HepG2 (cell line): ENCODE measurements at regions not wholly inside any gene's neighbourhood (a gene's known extent, or its start where the extent isn't known, plus 50 kb on each side); places are given as distances from the start of the nearest gene placed in this dataset.

Experiments
- ATAC-seq: fragments of 200-7000 bp; cut with Tn5 transposase; 3 replicates; pipeline ENCODE4 v1.9.1; 2020; ENCODE audit warnings: mild to moderate bottlenecking, moderate library complexity
- BruUV-seq: library from RNA; stranded (reverse); fragments of 400-500 nt; replicated peaks from 2 replicates; lab custom pipeline; 2021; lab: Mats Ljungman, UMichigan
- CTCF ChIA-PET: fragments of 300-600 bp; formaldehyde crosslinking; extraction: SDS; loops from one replicate; lab custom pipeline; 2021; ENCODE audit warnings: low total read pairs, inconsistent platforms, low intra/inter-chr PET ratio; lab: Yijun Ruan, JAX
- POLR2A ChIA-PET: fragments of 350-600 bp; sonication (Branson Sonifier 250); formaldehyde crosslinking; loops from one replicate; lab custom pipeline; 2020; ENCODE audit warnings: antibody characterized with exemption, inconsistent platforms; lab: Yijun Ruan, JAX
- DNase-seq: peaks from one replicate; pipeline ENCODE4 v3.0.0-alpha.2; 2015; ENCODE audit warnings: low spot score
- FAIRE-seq: peaks from 3 replicates; lab custom pipeline; 2011; peaks lifted over from hg19 to GRCh38; lab: Jason Lieb, UNC
- H2AFZ ChIP-seq: one replicate; pipeline ENCODE4 v1.6.1; 2011; ENCODE audit warnings: low read length, inconsistent platforms
- H3K27ac ChIP-seq: fragments of 300-600 bp; 3 replicates; pipeline ENCODE4 v1.8.0; 2011; ENCODE audit warnings: mixed run types, mild to moderate bottlenecking, mixed read lengths, low read length, inconsistent platforms; ENCODE audit not compliant: insufficient read depth; ENCODE audit errors: extremely low read length
- H3K27me3 ChIP-seq, 2 experiments: fragments of 200-600 bp in 1 of 2; 2 replicates in 1 of 2; 3 replicates in 1 of 2; pipeline versions ENCODE4 v1.6.0 to v1.8.0; 2011; ENCODE audit warnings: low read length in 2 of 2, mild to moderate bottlenecking in 2 of 2, moderate library complexity in 2 of 2, inconsistent platforms in 1 of 2; ENCODE audit not compliant: insufficient read depth in 2 of 2, control insufficient read depth in 1 of 2
- H3K36me3 ChIP-seq, 2 experiments: fragments of 200-600 bp in 1 of 2; replicated peaks in 1 of 2; 2 replicates in 1 of 2; 3 replicates in 1 of 2; pipeline versions ENCODE4 v1.5.1 to v1.8.0; 2011; ENCODE audit warnings: low read length in 2 of 2, inconsistent platforms in 1 of 2; ENCODE audit not compliant: insufficient read depth in 2 of 2, control insufficient read depth in 1 of 2
- H3K4me1 ChIP-seq: 2 replicates; pipeline ENCODE4 v1.5.1; 2012; ENCODE audit warnings: low read length, inconsistent platforms; ENCODE audit not compliant: insufficient read depth
- H3K4me2 ChIP-seq: 2 replicates; pipeline ENCODE4 v1.6.0; 2011; ENCODE audit warnings: low read depth, low read length, inconsistent platforms
- H3K4me3 ChIP-seq, 3 experiments: fragments of 200-600 bp in 1 of 3; sonication (generic), shearing (Covaris generic) in 1 of 3; replicated peaks in 1 of 3; 2 replicates each; pipeline ENCODE4 v1.5.1; 2011 to 2016; ENCODE audit warnings: low read length in 3 of 3, inconsistent platforms in 2 of 3, low read depth in 2 of 3, mild to moderate bottlenecking in 2 of 3, control low read depth in 1 of 3, mixed read lengths in 1 of 3; ENCODE audit not compliant: insufficient read depth in 1 of 3
- H3K79me2 ChIP-seq: one replicate; pipeline ENCODE4 v1.6.1; 2011; ENCODE audit warnings: low read length, inconsistent platforms; ENCODE audit not compliant: insufficient read depth
- H3K9ac ChIP-seq: 2 replicates; pipeline ENCODE4 v1.6.0; 2011; ENCODE audit warnings: mild to moderate bottlenecking, low read depth, low read length, inconsistent platforms; ENCODE audit not compliant: insufficient read depth
- H3K9me3 ChIP-seq: 2 replicates; pipeline ENCODE4 v1.5.1; 2012; ENCODE audit warnings: mild to moderate bottlenecking, low read length
- H4K20me1 ChIP-seq: 2 replicates; pipeline ENCODE4 v1.6.0; 2011; ENCODE audit warnings: inconsistent platforms, mild to moderate bottlenecking, low read length, moderate library complexity; ENCODE audit not compliant: insufficient read depth
- CBX1 ChIP-seq: IDR thresholded peaks from one replicate; pipeline ENCODE4 v1.6.1; 2016; ENCODE audit warnings: antibody characterized with exemption, low read depth
- KLF15 ChIP-seq: sonication (generic); formaldehyde crosslinking; IDR thresholded peaks from 2 replicates; pipeline ENCODE4 v1.8.1; 2023; ENCODE audit warnings: borderline replicate concordance, mild to moderate bottlenecking, inconsistent platforms, missing genetic modification reagents, mixed read lengths
- ZBTB38 ChIP-seq: sonication (generic); formaldehyde crosslinking; IDR thresholded peaks from 2 replicates; pipeline ENCODE4 v1.5.1; 2020; ENCODE audit warnings: mild to moderate bottlenecking, missing genetic modification reagents
- ZFP1 ChIP-seq: IDR thresholded peaks from 2 replicates; pipeline ENCODE4 v1.6.1; 2016
- ZNF567 ChIP-seq: sonication (generic); formaldehyde crosslinking; IDR thresholded peaks from 2 replicates; pipeline ENCODE4 v1.8.1; 2023; ENCODE audit warnings: mild to moderate bottlenecking, missing genetic modification reagents, borderline replicate concordance
- ZNF605 ChIP-seq: sonication (generic); formaldehyde crosslinking; IDR thresholded peaks from 2 replicates; pipeline ENCODE4 v1.8.0; 2022; ENCODE audit warnings: mild to moderate bottlenecking, missing genetic modification reagents
- WGBS: methylation state at CpG from one replicate; pipeline ENCODE4 v1.1.6; 2017; ENCODE audit warnings: low lambda C conversion rate; 5-methylcytosine and 5-hydroxymethylcytosine counted together
- in situ Hi-C: cut with HindIII; loops from 2 replicates; pipeline ENCODE4 v1.10.0; 2017; ENCODE audit warnings: low pct_unique_long_range_greater_than_20kb; ENCODE audit not compliant: extremely low pct_ligation_motif_present
- intact Hi-C: fragments of 100-400 bp; cut with micrococcal nuclease; formaldehyde crosslinking; loops from one replicate; pipeline ENCODE4 v1.10.0; 2022; ENCODE audit not compliant: unreplicated experiment
- TF ChIP-seq, protein P1 (sequence below): sonication (generic); formaldehyde crosslinking; conservative IDR thresholded peaks from 2 replicates; pipeline ENCODE4 v1.4.0; 2020; ENCODE audit warnings: mild to moderate bottlenecking, missing genetic modification reagents, moderate library complexity
- TF ChIP-seq, protein P2 (sequence below): sonication (generic); formaldehyde crosslinking; IDR thresholded peaks from 2 replicates; pipeline ENCODE4 v1.4.0; 2020; ENCODE audit warnings: mild to moderate bottlenecking, missing genetic modification reagents, borderline replicate concordance

DNA sequence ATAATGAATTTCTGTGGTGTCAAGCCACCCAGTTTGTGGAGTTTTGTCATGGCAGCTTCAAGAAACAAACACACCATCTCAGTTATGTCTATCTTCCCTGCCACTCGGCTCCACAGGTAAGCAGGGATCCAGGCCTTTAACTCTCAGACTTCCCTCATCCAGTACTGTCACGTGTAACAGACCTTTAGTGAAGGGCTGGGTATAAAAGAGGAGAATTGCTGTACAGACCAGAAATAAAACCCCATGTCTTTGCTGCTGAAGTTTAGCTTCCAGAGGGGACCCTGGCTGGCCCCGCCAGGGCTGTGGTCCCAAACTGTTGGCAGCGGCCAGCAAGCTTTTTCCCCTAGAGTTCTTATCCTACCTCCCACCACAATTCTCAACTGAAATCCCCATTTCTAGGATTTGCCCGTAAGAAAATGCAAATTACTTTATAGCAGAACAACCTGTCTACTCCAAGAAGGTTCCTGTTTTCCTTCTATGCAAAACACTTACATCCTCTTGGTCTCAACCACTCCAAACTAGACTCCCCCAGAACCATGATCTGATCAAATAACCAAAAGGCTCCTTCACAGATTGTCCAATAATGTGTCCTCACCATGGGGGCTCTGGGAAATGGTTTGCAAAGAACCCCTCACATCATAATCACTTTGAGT lies 438.0 kb upstream of the ID2 start:
- POLR2A ChIA-PET = no interaction called here
- TF ChIP-seq ZNF605 = no peak
- TF ChIP-seq CBX1 = no peak
- TF ChIP-seq ZFP1 (CRISPR knock-in tag) = peak; percentile 97; the same call in 1 of the 2 replicates
- TF ChIP-seq KLF15 (CRISPR knock-in tag) = no peak
- H3K4me2 ChIP-seq = no peak overlapping the region
- 13% methylated on average over 5 of the region's 5 CpGs for WGBS
- CTCF ChIA-PET = no interaction called here
- H2AFZ ChIP-seq = no peak overlapping the region
- no peaks in the 10 kb centered on the region for H3K36me3 ChIP-seq
- H3K79me2 ChIP-seq = no peaks in the 10 kb centered on the region
- H3K9me3 ChIP-seq = peaks cover 22% of the 10 kb centered on the region
- H3K27me3 ChIP-seq = peaks cover 0 to 7% of the 10 kb centered on the region in 2 experiments; a peak in 1 of 5 replicates
- intact Hi-C loops (no loop called here), in situ Hi-C loops (no loop called here)
- ATAC-seq = no peak
- no peak for FAIRE-seq
- no peak overlapping the region for H3K4me3 ChIP-seq
- DNase-seq = no peak
- H4K20me1 ChIP-seq = no peaks in the 10 kb centered on the region
- no TSS peak for BruUV-seq
- H3K4me1 ChIP-seq = peaks cover 8% of the 10 kb centered on the region
- no peak overlapping the region for H3K9ac ChIP-seq
- H3K27ac ChIP-seq = no peak overlapping the region

DNA sequence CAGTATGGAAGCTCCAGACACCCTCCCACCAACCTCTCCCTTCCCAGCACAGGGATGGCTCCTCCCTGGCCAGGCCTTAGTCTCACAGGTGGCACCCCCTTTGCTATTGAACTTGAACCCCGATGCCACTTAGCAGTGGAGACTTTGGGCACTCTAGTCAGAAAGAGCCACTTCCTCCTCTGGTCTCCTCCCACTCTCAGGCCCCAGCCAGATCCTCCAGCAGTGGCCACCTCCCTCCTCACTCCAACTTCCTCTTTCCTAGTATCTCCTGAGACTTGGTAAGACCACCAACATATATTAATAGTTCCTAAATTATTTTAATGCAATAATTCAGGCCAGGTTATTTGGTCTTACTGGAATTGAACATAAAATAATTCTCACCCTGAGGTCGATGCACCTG lies 437.2 kb upstream of the ID2 start:
- ChIA-PET CTCF (no interaction called here), POLR2A (no interaction called here)
- Histone ChIP-seq H3K27me3 (peaks cover 0 to 13% of the 10 kb centered on the region in 2 experiments; a peak in 1 of 5 replicates), H3K4me3 (no peak overlapping the region), H2AFZ (no peak overlapping the region), H3K4me2 (no peak overlapping the region), H3K4me1 (peaks cover 8% of the 10 kb centered on the region), H4K20me1 (no peaks in the 10 kb centered on the region), H3K36me3 (no peaks in the 10 kb centered on the region), H3K27ac (no peak overlapping the region), H3K9me3 (peaks cover 22% of the 10 kb centered on the region), H3K79me2 (no peaks in the 10 kb centered on the region), H3K9ac (no peak overlapping the region)
- in situ Hi-C loops = no loop called here
- intact Hi-C loops = no loop called here
- no TSS peak for BruUV-seq
- 2% methylated on average over 2 of the region's 2 CpGs for WGBS
- DNase-seq = no peak
- no peak for ATAC-seq
- FAIRE-seq = no peak
- TF ChIP-seq, protein P1, sequence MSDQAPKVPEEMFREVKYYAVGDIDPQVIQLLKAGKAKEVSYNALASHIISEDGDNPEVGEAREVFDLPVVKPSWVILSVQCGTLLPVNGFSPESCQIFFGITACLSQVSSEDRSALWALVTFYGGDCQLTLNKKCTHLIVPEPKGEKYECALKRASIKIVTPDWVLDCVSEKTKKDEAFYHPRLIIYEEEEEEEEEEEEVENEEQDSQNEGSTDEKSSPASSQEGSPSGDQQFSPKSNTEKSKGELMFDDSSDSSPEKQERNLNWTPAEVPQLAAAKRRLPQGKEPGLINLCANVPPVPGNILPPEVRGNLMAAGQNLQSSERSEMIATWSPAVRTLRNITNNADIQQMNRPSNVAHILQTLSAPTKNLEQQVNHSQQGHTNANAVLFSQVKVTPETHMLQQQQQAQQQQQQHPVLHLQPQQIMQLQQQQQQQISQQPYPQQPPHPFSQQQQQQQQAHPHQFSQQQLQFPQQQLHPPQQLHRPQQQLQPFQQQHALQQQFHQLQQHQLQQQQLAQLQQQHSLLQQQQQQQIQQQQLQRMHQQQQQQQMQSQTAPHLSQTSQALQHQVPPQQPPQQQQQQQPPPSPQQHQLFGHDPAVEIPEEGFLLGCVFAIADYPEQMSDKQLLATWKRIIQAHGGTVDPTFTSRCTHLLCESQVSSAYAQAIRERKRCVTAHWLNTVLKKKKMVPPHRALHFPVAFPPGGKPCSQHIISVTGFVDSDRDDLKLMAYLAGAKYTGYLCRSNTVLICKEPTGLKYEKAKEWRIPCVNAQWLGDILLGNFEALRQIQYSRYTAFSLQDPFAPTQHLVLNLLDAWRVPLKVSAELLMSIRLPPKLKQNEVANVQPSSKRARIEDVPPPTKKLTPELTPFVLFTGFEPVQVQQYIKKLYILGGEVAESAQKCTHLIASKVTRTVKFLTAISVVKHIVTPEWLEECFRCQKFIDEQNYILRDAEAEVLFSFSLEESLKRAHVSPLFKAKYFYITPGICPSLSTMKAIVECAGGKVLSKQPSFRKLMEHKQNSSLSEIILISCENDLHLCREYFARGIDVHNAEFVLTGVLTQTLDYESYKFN (CRISPR knock-in tag) = no peak
- no peak for TF ChIP-seq ZNF567 (CRISPR knock-in tag)
- TF ChIP-seq, protein P2, sequence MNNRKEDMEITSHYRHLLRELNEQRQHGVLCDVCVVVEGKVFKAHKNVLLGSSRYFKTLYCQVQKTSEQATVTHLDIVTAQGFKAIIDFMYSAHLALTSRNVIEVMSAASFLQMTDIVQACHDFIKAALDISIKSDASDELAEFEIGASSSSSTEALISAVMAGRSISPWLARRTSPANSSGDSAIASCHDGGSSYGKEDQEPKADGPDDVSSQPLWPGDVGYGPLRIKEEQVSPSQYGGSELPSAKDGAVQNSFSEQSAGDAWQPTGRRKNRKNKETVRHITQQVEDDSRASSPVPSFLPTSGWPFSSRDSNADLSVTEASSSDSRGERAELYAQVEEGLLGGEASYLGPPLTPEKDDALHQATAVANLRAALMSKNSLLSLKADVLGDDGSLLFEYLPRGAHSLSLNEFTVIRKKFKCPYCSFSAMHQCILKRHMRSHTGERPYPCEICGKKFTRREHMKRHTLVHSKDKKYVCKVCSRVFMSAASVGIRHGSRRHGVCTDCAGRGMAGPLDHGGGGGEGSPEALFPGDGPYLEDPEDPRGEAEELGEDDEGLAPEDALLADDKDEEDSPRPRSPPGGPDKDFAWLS (CRISPR knock-in tag) = no peak
- no peak for TF ChIP-seq ZBTB38
